Inflammatory macrophage treated with lipopolysaccharide for 4 hours (primary cell): ENCODE measurements at regions not wholly inside any gene's neighbourhood (a gene's known extent, or its start where the extent isn't known, plus 50 kb on each side); places are given as distances from the start of the nearest gene placed in this dataset.

Experiments
- DNase-seq: peaks from one replicate; pipeline ENCODE4 v3.0.0-alpha.2; 2020

GRCh38 chr1:199767700-199768099 is 259.8 kb upstream of the NR5A2 start:
- DNase-seq, result no peak

GRCh38 chr1:199774433-199775089 is 252.9 kb upstream of the NR5A2 start:
- DNase-seq, result no peak

- DNase-seq, result no peak
Observed at GRCh38 chr1:199776768-199777497, 250.6 kb upstream of the NR5A2 start.

- DNase-seq, result no peak
Observed at GRCh38 chr1:199778324-199778955, 249.1 kb upstream of the NR5A2 start.

GRCh38 chr1:199780091-199780490 is 247.4 kb upstream of the NR5A2 start:
- DNase-seq, result no peak

GRCh38 chr1:199780948-199781670 is 246.4 kb upstream of the NR5A2 start:
- no peak for DNase-seq

- DNase-seq, result no peak
Observed at GRCh38 chr1:199784138-199784895, 243.2 kb upstream of the NR5A2 start.

- no peak for DNase-seq
Observed at GRCh38 chr1:199786695-199787094, 240.8 kb upstream of the NR5A2 start.

- no peak for DNase-seq
Observed at GRCh38 chr1:199789141-199789540, 238.4 kb upstream of the NR5A2 start.

GRCh38 chr1:199791495-199791894 is 236.0 kb upstream of the NR5A2 start:
- DNase-seq, result no peak

- no peak for DNase-seq
Observed at GRCh38 chr1:199792874-199793273, 234.6 kb upstream of the NR5A2 start.

GRCh38 chr1:199794105-199794863 is 233.2 kb upstream of the NR5A2 start:
- DNase-seq, result peak; percentile 96

- no peak for DNase-seq
Observed at GRCh38 chr1:199799116-199799515, 228.4 kb upstream of the NR5A2 start.

- DNase-seq, result peak; percentile 10
Observed at GRCh38 chr1:199804526-199804925, 223.0 kb upstream of the NR5A2 start.

GRCh38 chr1:199808110-199808870 is 219.2 kb upstream of the NR5A2 start:
- DNase-seq, result no peak

GRCh38 chr1:199809311-199809710 is 218.2 kb upstream of the NR5A2 start:
- peak; percentile 16 for DNase-seq

GRCh38 chr1:199811163-199811562 is 216.3 kb upstream of the NR5A2 start:
- no peak for DNase-seq

- DNase-seq, result no peak
Observed at GRCh38 chr1:199813198-199813597, 214.3 kb upstream of the NR5A2 start.

- DNase-seq, result no peak
Observed at GRCh38 chr1:199815947-199816346, 211.6 kb upstream of the NR5A2 start.

- no peak for DNase-seq
Observed at GRCh38 chr1:199817266-199817665, 210.2 kb upstream of the NR5A2 start.
